SKM-1 treated with dmso at 0.1 percent for 144 hours (cell line): ENCODE measurements at regions not wholly inside any gene's neighbourhood (a gene's known extent, or its start where the extent isn't known, plus 50 kb on each side); places are given as distances from the start of the nearest gene placed in this dataset.
"Not testable (repeated sequence)": the region's sequence is repeated elsewhere in the genome, so short reads cannot be mapped to it uniquely, and the experiment has no call there.

Experiments
- DNase-seq: peaks from one replicate; lab custom pipeline; 2025; ENCODE audit not compliant: unreplicated experiment; lab: John Stamatoyannopoulos, UW

DNA sequence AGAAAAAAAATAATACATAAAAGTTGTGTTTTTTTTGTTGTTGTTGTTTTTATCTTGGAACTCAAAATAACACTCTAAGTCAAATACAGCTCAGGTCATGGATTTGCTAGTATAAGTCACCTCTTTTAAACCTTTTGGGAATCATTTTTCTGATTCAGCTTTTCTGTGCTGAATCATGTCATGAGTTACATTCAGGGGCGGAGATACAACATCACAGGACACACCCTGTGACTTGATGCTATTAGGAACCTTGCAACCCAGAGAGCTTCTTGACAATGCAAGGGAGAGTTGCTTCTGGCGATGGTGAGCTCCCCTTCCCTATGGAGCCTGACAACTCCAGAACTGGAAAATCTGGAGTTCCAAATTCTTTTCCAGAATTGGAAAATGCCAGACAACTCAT is 358.3 kb upstream of the C16orf82 start:
- no peak for DNase-seq

DNA sequence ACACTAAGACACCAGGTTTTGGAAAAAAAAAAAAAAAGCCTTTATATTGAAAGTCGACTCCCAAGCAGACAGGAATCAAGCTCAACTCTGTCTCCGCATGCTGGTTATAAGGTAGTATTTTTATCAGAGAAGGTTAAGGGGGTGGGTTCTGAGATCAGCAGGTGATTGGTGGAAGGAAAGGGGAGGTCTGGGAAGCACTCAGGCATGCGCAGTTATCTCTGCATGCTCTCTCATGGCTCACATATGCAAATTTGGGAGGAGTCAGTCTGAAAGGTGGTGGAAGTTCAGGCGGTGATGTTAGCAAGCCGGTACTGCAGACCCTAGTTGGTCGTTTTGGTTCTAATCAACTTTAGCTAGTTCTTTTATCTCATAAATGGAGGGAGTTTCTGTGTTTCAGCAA is 357.6 kb upstream of the C16orf82 start:
- DNase-seq, result no peak

DNA sequence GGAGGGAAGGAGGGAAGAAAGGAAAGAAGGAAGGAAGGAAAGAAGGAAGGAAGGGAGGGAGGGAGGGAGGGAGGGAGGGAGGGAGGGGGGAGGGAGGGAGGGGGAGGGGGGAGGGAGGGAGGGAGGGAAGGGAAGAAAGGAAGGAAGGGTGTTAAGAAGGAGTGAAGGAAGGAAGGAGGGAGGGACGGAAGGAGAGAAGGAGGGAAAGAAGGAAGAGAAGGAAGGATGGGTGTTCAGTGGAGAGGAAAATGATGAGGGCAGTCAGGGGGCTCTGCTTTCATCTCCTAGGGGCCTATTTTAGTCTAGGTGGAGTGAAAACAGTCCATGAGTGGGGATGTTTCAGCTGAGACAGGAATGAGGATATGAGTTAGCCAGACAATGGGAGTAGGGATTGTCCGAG is 357.0 kb upstream of the C16orf82 start:
- no peak for DNase-seq

DNA sequence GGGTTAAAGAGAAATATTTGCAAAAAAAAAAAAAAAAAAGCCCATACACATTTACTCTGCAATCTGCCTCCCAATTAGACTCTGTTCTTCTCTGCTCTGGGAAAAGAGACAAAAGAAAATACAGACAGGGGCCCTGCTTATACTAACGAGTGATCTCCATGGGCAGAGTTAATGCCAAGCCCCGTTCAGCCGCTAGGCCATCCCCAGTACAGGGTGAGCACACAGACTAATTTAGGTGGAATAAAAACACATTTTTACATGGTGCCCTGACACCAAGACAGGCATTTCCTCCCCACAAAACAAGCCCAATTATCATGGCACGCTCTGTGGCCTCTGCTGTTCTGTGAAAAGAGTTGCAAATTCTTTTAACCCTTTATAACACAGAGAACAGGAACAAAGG is 356.3 kb upstream of the C16orf82 start:
- no peak for DNase-seq

DNA sequence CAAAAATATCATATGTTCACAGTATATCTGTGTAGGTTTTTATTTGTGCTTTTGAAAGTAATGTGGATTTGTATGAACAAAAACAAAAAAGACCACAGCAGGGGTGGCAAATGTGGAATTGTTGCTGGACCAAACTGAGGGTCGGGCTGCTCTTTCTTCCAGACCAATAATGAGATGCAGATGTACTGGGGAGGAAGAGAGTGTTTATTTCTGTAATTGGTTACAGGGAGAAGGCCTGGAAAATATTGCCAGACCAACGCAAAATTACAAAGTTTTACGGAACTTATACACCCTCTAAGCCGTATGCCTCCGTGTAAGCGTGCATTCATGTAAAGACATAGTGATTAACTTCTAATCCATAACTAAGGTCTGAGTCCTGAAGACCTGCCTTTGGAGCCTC is 353.9 kb upstream of the C16orf82 start:
- no peak for DNase-seq

DNA sequence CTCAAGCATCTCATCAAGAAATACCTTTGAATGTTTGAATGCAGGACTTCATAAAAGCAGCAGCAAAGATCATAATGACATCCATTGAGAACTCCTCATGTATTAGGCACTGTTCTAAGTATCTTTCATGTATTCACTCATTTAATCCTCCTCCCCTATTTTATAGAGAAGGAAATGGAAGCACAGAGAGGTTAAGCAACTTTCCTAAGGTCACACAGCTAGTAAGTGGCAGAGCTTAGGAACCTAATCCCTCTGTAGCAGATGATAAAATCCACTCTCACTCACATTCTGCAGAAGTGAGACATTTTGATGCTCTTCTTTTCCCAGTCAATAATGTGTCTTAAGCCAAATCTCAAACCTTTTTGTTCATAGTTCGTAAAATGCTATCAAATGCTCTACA is 350.8 kb upstream of the C16orf82 start:
- no peak for DNase-seq

DNA sequence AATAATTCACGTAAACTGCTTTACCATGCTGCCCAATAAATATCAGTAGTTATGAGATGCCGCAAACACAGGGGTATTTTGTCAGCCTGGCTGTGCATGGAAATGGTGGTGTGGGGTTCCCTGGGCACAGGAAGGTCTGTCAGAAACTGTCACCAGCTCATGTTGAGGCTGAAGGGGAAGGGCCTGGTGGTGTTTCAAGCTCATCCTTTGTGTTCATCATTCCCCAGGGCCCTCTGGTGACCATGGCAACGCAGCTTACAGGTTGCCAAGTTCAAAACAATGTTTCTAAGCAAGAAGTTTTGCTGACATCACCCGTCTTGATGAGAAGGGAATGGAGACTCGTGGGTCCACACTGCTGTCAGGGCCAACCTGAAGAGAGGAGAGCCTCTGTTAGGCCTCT is 348.9 kb upstream of the C16orf82 start:
- no peak for DNase-seq

DNA sequence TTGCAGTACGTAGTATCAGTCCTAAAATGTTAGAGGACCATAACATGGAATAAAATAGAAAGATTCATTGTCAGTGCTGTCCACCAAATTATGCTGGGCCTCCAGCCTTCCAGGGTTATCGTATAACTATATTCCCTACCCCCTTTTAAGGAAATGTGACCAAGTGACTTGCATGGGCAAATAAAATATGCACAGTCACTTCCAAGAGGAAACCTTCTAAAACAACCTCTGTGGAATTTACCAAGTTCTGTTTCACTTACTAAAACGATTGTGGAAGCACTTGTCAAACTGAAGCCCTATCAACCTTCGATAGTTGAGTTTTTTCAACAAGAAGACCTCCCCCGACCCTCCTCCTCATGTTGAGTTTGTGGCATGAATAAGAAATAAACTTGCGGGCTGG is 345.4 kb upstream of the C16orf82 start:
- DNase-seq, result no peak

DNA sequence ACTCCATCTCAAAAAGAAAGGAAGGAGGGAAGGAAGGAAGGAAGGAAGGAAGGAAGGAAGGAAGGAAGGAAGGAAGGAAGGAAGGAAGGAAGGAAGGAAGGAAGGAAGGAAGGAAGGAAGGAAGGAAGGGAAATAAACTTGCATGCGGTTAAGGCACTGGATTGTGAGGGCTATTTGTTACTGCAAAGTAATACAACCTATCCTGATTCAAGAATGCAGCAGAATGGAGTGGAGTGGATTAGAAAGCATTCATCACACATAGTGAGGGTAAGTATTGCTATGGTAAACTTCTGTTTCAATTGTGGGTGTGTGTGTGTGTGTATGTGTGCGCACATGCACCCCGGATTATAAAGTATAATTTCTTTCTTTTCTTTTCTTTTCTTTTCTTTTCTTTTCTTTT is 344.8 kb upstream of the C16orf82 start:
- DNase-seq, result not testable (repeated sequence)

DNA sequence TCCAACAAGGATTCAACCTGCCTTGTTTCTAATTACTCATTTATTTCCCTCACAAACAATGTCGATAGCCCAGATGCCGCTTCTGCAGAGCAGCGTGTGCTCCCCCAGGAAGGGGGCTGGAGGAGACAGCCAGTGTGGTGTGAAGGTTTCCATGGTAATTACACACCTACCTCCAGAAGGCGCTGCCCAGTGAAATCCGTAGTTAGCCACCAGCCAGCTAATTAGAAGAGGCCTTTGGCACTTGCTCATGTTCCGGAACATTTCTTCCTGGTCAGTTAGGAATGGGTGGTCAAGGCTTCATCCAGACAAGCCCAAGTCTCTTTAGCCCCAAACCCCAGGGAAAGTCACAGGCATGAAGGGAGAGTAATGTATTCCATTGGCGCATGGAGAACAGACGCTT is 342.5 kb upstream of the C16orf82 start:
- no peak for DNase-seq

DNA sequence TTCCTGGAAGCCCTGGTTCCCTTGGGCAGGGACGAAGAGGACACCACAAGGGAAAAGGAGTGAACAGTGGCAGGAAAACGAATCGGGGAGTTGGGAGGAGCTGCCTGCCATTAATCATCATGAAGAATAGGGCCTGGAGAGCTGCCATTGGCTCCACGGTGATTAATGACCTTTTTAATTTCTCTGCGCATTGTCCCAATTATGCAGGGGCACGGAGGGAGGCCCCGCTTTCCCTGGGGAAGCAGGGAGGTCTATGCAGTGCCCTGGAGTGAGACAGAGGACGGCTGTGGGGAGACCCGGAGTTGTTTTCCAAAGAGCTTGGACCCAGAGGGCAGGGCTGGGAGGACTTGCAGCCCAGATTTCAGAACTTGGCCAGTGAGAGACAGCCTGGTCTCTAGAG is 338.9 kb upstream of the C16orf82 start:
- DNase-seq, result no peak

DNA sequence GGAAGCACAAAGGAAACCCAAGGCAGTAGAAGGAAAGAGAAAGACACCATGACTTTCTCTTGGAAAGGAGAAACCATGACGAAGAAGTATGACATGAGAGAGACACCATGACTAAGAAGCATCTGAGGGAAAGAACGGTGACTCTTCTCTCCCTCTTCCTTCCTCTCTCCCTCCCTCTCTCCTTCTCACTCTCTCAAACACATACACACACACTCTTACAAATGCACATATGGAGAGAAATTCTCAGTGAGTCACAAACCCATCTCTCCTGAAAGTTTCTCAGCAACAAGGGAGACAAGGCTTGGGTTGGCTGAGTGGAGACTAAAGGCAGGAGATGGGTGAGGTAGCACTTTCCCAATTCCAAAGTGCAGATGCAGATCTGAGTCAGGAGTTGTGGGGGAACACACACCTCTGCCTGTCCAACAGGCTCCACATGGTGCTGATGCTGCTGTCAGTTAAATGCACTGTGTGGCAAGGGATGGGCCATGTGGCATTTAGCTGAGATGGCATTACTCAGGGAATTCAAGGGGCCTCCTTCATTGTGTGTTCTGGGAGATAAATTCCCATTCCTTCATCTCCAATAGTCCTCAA is 336.7 kb upstream of the C16orf82 start:
- no peak for DNase-seq

DNA sequence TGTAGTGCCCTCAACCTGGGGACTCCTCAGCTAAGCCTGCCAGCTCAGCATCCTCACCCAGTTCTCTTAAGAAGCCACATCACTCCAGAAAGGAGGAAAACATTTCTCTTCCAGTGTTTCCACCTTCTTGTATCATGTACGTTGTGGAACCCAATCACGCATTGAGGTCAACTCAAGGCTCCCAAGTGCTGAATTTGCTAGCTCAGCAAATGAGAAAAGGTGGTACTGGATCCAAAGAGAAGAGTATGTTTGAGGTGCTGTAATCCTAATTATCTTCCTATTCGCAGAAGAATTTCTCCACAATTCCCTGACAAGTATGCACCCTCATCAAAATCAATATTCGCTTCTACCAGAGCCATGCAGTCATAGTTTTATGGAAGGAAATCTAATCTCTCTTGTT is 335.0 kb upstream of the C16orf82 start:
- DNase-seq, result no peak

DNA sequence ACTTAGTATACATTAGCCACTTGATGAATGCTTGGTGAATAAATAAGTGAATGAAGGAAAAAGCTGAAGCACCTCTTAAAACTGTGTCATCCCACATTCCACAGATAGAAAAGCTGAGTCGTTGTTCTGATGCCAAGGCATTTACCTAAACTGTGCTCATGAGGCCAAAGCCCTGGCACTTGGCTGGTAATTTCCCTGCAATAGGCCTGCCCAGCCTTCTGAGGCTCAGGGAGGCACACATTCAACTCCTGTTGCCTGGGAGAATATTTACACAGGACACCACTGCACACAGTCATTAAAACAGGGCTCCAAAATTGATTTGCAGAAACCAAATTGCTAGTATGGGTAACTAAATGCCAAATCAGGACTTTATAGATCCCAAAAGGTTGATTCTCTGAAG is 333.0 kb upstream of the C16orf82 start:
- DNase-seq, result no peak

DNA sequence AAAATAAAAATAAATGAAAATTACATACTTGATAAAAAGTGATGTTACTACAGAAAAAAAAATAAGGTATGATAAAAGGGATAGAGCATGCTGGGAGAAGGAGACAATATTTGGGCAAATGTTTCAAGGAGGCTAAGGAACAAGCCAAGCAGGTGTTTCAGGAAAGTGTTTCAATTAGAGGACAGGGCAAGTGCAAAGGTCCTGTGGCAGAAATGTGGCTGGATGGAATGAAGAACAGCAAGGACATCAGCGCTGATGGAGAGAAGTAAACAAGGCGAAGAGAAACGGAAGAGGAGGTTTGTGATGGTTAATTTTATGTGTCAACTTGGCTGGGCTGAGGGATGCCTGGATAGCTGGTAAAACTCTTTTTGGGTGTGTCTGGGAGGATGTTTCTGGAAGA is 331.2 kb upstream of the C16orf82 start:
- no peak for DNase-seq

DNA sequence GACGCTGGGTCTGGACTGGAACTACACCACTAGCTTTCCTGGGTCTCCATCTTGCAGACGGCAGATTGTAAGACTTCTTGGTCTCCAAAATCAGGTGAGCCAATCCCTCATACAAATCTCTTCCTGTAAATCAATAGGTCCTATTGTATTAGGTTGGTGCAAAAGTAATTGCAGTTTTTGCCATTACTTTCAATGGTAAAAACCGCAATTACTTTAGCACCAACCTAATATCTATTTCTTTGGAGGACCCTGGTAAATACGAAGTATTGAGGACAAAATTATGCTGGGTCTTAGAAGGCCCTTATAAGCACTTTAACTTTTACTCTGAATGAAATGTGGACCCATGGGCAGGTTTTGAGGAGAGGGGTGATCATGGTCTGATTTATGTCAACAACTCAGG is 330.6 kb upstream of the C16orf82 start:
- no peak for DNase-seq

DNA sequence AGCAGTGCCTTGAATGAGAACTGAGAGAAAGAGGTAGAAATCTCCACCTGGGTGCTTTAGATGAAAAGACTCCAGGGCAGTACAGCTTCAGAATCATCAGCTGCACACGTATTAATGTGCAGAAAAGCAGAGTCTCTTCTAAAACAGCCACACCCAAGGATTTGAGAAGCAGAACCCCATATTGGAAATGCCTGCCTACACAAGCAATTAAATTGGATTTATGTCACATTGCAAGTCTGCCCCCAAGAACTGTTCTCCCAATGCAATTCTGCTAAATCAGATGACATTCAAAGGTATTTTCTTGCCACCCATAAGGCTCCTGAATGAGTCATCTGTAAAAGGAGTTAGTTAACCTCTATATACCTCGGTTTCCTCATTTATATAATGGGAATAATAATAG is 326.0 kb upstream of the C16orf82 start:
- no peak for DNase-seq

DNA sequence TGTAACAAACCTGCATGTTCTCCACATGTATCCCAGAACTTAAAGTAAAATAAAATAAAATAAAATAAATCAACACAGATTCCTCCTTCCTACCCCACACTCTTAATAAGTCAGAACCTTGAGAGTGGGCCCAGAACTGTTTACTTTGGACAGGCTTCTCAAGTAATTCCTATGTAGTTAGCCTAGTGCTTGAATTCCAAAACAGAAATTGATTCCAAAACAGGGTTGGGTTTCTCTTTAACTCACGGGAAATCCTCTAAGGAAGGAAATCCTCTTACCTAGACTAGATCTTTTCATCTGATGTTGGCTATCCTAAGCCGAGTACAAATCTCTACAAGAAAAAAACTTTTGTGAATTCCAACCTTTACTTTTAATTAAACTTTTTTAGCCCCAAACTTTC is 324.7 kb upstream of the C16orf82 start:
- DNase-seq, result no peak

DNA sequence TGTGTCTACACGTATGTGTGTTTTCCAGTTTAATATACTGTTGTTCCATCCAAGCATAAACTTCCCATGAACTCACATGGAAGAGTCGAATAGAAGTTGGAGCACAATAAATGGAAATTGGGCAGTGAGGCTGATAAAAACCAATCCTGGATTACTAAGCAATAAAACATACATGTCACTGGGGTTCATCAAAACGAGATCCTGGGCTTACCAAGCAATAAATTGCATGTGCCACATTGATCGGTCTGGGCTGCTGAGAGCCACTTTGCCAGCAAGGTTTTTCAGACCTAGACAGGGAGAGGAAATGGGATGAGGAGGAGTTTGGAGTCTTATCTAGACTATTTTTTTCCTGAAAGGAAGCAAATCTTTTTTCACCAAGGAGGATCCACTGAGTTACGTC is 322.3 kb upstream of the C16orf82 start:
- DNase-seq, result no peak

DNA sequence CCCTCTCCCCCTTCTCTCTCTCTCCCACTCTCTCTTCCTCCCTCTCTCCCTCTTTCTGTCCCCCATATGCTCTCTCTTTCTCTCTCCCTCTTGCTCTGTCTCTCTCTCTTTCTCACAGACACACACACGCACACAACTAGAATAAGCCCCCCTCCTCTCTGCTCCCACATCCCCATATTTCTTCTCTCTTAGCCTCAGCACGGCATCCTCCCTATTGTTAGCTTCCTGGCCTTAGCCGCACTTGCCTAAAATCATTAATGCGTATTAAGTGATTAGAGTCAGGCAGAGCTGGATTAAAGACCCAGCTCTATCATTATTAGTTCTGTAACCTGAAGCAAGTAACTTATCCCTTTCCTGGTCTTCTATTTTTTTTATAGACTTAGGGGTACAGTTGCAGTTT is 319.0 kb upstream of the C16orf82 start:
- DNase-seq, result no peak

DNA sequence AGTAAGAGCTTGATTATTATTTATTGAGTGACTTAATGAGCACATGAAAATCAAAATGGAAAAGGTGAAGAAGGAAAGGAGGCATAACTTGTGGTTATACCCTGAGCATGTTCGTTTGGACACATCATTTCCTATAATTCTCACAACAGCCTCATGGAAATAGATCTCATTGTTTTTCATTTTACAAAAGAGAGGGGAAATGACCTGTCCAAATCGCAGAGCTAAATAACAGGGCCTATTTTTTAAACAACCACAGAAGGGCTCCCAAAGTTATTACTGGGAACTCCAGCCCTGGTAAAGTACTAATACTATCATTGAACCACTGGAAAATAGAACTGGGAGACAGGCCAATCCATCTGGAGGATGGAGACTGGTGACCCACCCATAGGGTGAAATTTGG is 317.7 kb upstream of the C16orf82 start:
- no peak for DNase-seq

DNA sequence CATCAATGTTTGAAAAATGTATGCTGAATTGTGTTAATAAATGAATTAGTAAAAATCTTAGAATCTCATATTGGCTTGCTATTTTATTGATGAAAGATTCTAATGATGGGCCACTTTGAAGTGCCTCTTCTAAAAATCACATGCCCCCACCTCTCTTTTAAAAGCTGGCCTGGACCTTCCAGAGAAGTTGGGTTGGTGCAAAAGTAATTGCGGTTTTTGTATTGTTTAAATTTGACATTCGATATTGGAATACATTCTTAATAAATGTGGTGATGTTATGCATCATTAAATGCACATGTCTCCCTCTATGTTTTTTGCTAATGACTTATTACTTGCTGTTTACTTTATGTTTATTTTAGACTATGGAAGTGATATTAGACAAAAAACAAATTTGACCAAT is 314.6 kb upstream of the C16orf82 start:
- no peak for DNase-seq

DNA sequence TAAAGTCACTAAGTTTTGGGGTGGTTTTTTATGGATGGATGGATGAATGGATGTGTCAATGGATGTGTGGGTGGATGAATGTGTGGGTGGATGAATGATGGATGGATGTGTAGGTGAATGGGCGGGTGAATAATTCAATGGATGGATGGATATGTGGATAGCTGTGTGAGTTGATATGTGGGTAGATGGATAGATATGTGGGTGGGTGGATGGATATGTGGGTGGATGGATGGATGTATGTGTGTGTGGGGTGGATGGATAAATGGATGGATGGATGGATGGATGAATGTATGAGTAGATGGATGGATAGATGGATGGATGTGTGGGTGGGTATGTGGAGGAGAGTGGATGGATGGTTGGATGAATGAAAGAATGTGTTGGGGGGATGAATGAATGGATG is 310.1 kb upstream of the C16orf82 start:
- DNase-seq, result no peak

DNA sequence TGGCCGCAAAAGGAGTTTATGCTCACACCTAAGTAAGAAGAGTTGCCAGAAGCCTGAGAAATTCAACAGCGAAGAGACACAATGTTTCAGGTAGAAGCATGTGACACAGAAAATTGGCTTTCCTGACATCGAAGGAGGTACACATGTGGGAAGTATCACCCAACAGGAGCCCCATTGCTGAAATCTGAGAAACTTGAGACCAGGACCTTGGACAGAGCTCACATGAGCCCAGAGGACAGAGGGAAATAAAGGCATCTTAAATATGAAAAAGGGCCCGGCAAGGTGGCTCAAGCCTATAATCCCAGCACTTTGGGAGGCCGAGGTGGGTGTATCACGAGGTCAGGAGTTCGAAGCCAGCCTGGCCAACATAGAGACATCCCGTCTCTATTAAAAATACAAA is 304.1 kb upstream of the C16orf82 start:
- DNase-seq, result no peak
